ENCODE measurements at regions not wholly inside any gene's neighbourhood (a gene's known extent, or its start where the extent isn't known, plus 50 kb on each side); places are given as distances from the start of the nearest gene placed in this dataset.
"Not testable (repeated sequence)": the region's sequence is repeated elsewhere in the genome, so short reads cannot be mapped to it uniquely, and the experiment has no call there.

- no peak for DNase-seq
These were observed 288.2 kb upstream of the UGT8 start for GRCh38 chr4:114310296-114310925.

GRCh38 chr4:114311787-114312186, 286.8 kb upstream of the UGT8 start:
- DNase-seq, result no peak

GRCh38 chr4:114312338-114312737, 286.3 kb upstream of the UGT8 start:
- no peak for DNase-seq

- DNase-seq, result no peak
These were observed 281.8 kb upstream of the UGT8 start for GRCh38 chr4:114316789-114317188.

GRCh38 chr4:114317564-114317963, 281.0 kb upstream of the UGT8 start:
- DNase-seq, result no peak

- no peak for DNase-seq
These were observed 280.3 kb upstream of the UGT8 start for GRCh38 chr4:114318309-114318708.

DNA sequence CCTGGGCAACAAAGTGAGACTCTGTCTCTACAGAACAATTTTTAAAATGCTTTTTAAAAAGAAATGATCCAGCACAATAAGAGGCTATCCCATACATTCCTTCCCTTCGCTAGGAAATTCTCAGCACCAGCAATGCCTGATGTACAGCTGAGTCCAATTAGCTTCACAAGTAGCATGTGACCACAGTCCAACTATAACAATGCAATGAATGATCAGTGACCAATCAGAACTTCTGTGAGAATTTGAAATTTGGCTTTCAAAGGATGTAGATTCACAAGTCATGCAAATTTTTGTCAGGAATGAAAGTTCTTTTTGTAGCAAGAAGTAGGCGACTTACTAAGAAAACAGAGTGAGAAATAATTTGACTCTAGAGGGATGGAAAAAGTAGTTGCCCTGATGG, 278.5 kb upstream of the UGT8 start:
- DNase-seq, result no peak

DNA sequence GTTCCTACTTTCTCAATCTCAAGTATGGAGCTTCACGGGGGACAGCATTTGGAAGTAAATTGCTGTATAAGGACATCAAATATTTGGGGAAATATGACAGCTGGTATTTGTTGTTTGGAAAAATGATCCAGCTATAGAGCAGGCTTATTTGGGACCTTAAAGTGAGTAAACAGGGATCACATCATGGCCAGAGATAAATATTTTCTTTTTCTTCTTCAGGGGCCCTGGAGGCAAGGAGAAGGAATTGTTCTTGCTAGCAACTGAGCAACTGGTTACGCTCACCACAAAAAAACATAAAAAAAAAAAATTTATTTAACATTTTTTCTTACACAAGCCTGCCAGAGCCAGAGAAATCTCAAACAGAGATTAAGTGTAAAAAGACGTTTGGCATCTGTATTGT, 277.2 kb upstream of the UGT8 start:
- DNase-seq, result no peak

GRCh38 chr4:114323841-114324240, 274.8 kb upstream of the UGT8 start:
- DNase-seq, result no peak

GRCh38 chr4:114326358-114326757, 272.2 kb upstream of the UGT8 start:
- no peak for DNase-seq

- DNase-seq, result no peak
These were observed 266.5 kb upstream of the UGT8 start for GRCh38 chr4:114332119-114332518.

GRCh38 chr4:114334363-114334762, 264.2 kb upstream of the UGT8 start:
- DNase-seq, result not testable (repeated sequence)

- no peak for DNase-seq
These were observed 263.7 kb upstream of the UGT8 start for GRCh38 chr4:114334884-114335330.

GRCh38 chr4:114335339-114335738, 263.3 kb upstream of the UGT8 start:
- no peak for DNase-seq

DNA sequence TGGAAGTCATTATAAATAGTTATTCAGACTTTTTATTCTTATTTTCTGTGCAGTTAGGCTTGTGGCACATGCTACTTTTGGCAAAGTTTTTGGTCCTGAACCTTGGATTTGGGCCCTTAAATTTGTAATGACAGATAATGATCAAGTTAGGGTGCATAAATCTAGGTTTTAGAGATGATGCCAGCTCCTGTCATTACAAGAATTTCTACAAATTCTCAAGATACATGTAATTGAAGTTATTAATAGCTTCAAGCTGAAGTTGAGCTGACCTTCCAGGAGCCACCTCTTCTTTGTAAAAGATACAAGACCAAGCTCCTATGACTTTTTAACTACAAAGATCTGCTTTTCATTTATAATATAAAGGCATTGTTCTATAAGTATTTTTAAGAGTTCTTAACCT, 255.6 kb upstream of the UGT8 start:
- no peak for DNase-seq

- DNase-seq, result no peak
These were observed 248.9 kb upstream of the UGT8 start for GRCh38 chr4:114349543-114350175.

DNA sequence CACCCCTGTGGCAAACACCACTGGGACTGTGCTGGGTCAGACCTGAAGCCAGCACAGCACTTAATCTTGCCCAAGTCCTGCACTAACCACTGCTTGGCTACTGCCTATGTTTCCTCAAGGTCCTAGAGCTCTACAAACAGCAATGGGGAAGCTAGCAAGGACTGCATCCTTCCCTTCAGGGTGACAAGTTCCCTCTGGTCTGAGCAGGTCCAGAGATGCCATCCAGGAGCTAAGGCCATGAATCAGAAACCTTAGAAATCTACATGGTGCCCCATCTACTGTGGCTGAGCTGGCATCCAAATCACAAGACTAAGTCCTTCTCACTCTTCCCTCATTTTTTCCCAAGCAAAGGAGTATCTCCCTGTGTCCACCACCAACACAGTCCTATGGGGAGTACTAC, 239.7 kb upstream of the UGT8 start:
- no peak for DNase-seq

GRCh38 chr4:114361249-114361648, 237.4 kb upstream of the UGT8 start:
- no peak for DNase-seq

DNA sequence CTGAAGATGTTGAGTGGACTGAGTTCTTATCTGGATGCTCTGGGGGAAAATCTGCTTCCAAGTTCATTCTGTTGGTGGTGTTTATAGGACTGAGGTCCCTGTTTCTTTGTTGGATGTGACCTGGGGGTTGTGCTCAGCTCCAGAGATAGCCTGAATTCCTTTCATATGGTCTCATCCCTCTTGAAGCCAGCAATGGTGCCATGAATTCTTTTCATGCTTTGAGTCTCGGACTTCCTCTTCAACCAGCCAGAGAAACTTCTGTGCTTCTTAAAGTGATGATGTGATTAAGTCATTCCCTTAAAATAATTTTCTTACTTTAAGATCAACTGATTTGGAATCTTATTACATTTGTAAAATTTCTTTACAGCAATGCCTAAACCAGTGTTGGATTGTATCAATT, 233.8 kb upstream of the UGT8 start:
- no peak for DNase-seq

DNA sequence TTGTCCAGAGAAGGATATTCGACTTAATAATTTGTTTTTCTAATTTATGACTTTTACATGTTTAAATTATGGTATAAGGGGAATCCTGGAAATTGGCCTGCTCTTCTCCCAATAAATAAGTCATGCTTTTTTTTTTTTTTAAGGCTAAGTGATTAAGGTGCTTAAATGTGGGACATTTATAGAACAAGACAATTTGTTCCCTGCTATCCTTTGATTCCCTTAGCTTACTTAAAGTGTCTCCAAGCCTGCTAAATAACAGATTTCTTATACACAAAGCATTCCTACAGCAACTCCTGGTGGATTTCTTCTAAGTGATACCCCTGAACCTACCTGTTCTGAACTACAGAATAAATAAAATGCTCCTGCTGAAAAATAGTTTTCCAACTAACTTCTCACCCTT, 233.0 kb upstream of the UGT8 start:
- DNase-seq, result no peak

DNA sequence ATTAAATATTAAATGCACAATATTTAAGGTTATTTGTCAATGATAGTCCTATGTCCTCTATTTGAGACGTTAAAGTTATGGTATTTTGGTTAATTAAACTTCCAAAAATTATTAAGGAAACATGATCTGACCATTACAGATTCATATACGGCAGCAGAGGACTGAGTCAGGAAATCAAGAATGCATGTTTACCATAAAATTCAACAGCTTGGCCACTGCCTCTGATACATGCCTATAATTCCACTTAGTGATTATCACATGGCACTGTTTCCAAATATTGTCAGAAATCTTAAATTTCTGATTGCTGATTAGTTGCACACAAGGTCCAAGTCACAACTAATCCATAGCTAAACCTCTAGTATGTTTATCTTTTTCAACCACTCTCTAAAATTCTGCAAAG, 232.2 kb upstream of the UGT8 start:
- DNase-seq, result no peak

DNA sequence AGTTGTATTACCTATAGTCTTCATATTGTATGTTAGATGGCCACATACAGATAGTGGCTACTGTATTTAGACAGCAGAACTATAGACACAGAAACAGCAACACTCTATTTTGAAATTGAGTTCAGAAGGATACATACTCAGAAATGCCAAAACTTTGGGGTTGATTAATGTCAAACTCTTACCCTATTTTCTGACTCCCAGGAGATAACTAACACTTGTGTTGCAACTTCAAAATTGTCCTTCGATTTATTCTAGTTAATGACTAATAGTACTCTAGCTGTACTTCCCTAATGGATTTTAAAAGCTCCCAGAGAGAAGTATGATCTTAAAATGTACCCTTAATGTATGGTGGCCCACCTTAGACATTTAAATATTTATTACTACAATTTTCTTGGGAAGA, 229.9 kb upstream of the UGT8 start:
- DNase-seq, result no peak

DNA sequence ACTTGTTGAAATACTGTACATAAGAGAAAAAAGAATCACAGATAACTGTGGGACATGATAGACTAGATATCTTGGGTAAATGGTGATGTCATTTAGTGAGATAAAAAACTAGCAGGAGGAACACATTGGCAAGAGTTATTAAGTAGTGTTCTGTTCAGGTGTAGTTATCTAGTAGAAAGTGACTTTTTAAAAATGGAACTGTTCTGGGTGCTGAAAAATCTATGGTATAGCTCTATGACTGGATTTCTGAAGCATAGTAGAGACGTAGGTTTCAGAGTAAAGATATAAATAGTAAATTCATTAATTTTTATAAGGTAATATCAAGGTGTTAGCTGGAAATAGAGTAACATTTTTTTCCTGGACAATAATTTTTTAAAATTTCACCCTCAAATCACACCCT, 225.1 kb upstream of the UGT8 start:
- no peak for DNase-seq

GRCh38 chr4:114378305-114378903, 220.2 kb upstream of the UGT8 start:
- no peak for DNase-seq

DNA sequence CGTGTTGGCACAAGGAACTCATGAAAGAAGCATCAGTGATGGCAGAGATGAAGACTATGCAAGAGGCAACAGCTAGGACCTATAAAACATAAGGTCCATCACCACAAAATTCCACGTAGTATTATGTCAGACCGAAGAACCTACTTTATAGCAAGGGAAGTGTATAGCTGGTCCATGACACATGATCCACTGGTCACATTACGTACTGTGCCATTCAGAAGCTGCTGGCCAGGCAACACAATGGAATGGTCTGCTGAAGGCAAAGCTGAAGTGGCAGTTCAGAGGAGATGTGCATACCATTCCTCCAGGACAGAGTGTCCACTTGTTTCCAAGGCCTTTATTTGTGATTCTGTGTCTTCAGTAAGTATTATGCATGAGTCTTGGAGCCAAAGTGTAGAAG, 215.5 kb upstream of the UGT8 start:
- no peak for DNase-seq

All from activated CD4-positive, alpha-beta T cell treated with anti-CD3 and anti-CD28 coated beads, Interleukin-2, amount 50 U/mL, for 4 hours (primary cell).